ENCODE measurements at regions not wholly inside any gene's neighbourhood (a gene's known extent, or its start where the extent isn't known, plus 50 kb on each side); places are given as distances from the start of the nearest gene placed in this dataset.

DNA sequence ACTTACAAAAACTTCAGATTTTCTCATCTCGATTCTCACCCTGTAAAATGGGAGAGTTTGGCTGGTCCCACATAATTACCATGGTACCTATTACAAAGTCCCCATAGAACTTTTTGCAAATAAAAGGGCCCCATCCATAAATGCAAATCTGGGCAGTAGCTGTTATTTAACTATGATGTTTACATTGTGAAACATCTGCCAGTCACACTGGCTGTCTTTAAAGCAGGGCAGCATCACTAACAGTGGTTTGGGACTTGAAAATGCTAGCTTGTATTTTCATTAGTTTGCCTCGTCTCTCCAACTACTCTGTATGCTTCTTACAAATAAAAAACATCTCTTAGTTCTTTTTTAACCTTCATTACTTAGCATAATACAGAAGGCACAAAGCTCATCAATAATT, 240.7 kb downstream of the FZD1 start:
- TF ChIP-seq POLR2A (IDR thresholded peaks at IDR 0.05; ENCODE audit: low read length) (no peak), GATA1 (IDR thresholded peaks at IDR 0.05; ENCODE audit: low read depth, low read length) (no peak)
